ENCODE measurements at regions not wholly inside any gene's neighbourhood (a gene's known extent, or its start where the extent isn't known, plus 50 kb on each side); places are given as distances from the start of the nearest gene placed in this dataset.

- DNase-seq: no peak
Observed at GRCh38 chr4:63618883-63619718, 790.1 kb downstream of the TECRL start.

- DNase-seq: no peak
Observed at GRCh38 chr4:63607169-63607872, 801.9 kb downstream of the TECRL start.

GRCh38 chr4:63589796-63590195 lies 819.5 kb downstream of the TECRL start:
- no peak for DNase-seq

GRCh38 chr4:63583561-63583960 lies 825.7 kb downstream of the TECRL start:
- no peak for DNase-seq

GRCh38 chr4:63583007-63583406 lies 826.2 kb downstream of the TECRL start:
- DNase-seq: no peak

GRCh38 chr4:63580796-63581475 lies 828.3 kb downstream of the TECRL start:
- DNase-seq: no peak

- no peak for DNase-seq
Observed at GRCh38 chr4:63578383-63578782, 830.9 kb downstream of the TECRL start.

- no peak for DNase-seq
Observed at GRCh38 chr4:63566658-63567057, 842.6 kb downstream of the TECRL start.

GRCh38 chr4:63563288-63564014 lies 845.8 kb downstream of the TECRL start:
- no peak for DNase-seq

- DNase-seq: no peak
Observed at GRCh38 chr4:63558709-63559108, 850.5 kb downstream of the TECRL start.

GRCh38 chr4:63556332-63556731 lies 852.9 kb downstream of the TECRL start:
- no peak for DNase-seq

- DNase-seq: no peak
Observed at GRCh38 chr4:63553123-63553522, 856.1 kb downstream of the TECRL start.

GRCh38 chr4:63541828-63542227 lies 867.4 kb downstream of the TECRL start:
- DNase-seq: no peak

- DNase-seq: no peak
Observed at GRCh38 chr4:63529581-63530337, 879.5 kb downstream of the TECRL start.

- DNase-seq: no peak
Observed at GRCh38 chr4:63528256-63528991, 880.8 kb downstream of the TECRL start.

- DNase-seq: no peak
Observed at GRCh38 chr4:63526251-63526650, 883.0 kb downstream of the TECRL start.

GRCh38 chr4:63524764-63525163 lies 884.5 kb downstream of the TECRL start:
- no peak for DNase-seq

- DNase-seq: no peak
Observed at GRCh38 chr4:63505714-63506460, 903.4 kb downstream of the TECRL start.

GRCh38 chr4:63493265-63493664 lies 916.0 kb downstream of the TECRL start:
- DNase-seq: no peak

- no peak for DNase-seq
Observed at GRCh38 chr4:63492515-63492914, 916.7 kb downstream of the TECRL start.

GRCh38 chr4:63464393-63464792 lies 944.9 kb downstream of the TECRL start:
- no peak for DNase-seq

Measured in stimulated activated CD8-positive, alpha-beta memory T cell treated with anti-CD3 and anti-CD28 coated beads, Interleukin-4, amount 100 ng/mL, for 48 hours (primary cell).